ENCODE measurements at regions not wholly inside any gene's neighbourhood (a gene's known extent, or its start where the extent isn't known, plus 50 kb on each side); places are given as distances from the start of the nearest gene placed in this dataset.
A peak's percentile ranks its signal among the peaks of the same experiment; 100 is the strongest.

DNA sequence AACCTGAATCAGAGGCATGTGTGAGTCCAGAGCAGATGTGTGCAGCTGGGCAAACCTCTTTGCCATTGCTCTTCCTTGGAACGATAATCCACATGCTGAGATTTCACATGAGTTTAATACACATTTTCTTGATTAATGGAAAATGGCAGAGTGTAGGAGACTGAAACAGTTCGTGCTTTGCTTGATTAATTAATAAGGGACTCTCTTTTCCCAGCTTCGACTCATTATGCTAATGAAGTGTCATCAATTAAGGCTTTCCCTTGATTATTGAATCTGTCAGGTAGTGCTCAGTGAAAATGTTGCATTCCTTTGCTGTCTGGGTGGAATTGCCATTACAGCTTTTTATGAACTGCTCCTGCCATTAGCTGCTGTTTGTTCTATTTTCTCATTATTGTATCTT lies 487.7 kb upstream of the NOVA1 start:
- DNase-seq (ENCODE audit: low spot score), result no peak

DNA sequence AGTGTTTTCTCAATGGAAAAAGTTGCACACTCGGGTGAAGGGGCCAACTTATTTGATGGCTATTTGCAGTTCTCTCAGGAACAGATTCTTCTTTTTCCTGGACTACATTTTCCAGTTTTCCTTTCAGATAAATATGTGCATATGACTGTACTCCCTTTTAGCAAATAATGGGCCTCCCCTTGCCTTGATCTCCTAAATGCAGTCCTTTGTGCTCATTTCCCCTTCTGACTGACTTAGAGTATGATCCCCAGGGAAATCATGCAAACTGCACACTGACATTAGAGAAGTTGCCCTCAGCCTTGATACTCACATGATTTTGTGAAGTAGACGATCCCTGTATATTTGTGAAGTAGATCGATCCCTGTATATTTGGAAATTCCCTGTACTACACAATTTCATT lies 492.9 kb upstream of the NOVA1 start:
- no peak for DNase-seq (ENCODE audit: low spot score)

DNA sequence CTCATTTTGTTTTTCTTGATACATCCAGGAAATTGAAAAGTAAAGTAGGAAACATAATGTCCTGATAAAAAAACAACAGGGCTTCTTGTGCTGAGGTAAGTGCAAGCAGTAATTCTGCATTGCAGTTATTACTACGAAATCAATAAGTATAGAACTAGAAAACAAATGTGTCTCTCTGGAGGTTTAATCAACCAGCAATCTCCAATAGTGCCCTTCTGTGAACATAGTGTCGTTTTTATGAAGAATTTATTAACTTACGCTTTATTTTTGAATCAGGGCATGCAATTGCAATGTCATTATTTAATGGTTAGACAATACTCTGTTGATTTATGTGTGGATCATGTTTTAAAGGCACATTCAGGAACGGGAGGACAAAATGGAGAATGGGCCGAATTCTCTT lies 494.1 kb upstream of the NOVA1 start:
- no peak for DNase-seq (ENCODE audit: low spot score)

DNA sequence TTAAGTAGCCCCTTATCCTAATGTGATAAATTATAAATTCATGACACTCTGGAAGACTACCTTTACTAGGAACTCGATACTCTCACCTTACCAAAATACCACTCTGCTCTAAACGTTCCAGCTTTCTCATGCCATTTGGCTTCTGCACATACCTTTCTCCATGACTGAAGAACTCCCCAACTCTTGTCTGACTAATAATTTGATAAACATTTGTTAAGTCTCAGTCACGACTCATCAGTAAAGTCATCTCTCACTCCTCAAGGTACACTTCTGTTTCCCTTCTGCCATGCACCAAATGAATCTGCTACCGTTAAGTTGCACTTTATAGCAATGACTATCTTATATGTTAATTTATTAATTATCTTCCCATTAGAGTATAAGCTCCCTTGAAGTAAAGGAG lies 498.3 kb upstream of the NOVA1 start:
- DNase-seq (ENCODE audit: low spot score), result no peak

DNA sequence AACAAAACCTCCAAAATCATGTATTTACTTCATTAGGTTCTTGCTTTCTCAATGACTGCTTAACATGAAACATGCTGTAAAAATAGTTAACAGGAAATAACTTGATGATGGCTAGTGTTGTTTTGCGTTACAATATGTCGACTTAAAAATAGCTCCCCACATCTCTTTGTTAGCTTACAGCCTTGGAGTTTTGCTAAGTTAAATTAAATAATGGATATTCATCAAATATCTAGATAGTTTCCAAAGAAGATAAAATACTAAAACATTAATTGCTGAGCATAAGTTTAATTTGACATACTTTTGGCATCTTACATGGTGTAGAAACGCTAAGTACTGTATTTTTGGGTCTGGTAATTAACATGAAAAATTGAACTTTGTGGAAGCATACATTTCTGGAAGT lies 500.6 kb upstream of the NOVA1 start:
- no peak for DNase-seq (ENCODE audit: low spot score)

DNA sequence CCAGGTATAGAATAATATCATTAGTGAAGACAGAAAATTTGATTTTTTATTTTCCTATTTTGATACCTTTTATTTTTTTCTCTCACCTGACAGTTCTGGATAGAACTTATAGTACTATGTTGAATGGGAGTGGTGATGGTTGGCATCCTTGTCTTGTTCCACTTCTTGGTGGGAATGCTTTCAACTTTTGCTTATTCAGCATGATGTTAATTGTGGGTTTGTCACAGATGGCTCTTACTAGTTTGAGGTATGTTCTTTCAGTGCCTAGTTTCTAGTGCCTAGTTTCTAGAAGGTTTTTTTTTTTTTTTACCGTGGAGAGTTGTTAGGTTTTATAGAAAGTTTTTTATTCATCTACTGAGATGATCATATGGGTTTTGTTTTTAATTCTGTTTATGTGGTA lies 516.3 kb upstream of the NOVA1 start:
- no peak for DNase-seq (ENCODE audit: low spot score)

DNA sequence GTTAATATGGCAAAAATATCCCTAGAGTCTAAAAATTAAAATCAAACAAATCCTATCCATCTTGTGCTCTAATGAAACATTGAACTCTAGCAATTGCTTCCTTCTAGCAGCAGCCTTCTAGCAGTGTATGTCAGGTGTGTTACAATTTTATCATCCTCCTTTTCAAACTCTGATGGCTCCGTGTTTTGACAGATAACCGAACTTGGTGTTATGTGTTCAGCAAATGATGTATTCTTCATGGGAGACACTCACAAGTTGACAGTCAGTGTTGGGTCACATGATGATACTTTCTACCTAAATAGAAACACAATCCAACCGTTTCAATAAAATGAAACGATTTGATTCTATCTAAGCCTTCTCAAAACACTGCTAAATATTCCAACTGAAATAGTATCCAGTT lies 525.3 kb upstream of the NOVA1 start:
- DNase-seq (ENCODE audit: low spot score), result no peak

DNA sequence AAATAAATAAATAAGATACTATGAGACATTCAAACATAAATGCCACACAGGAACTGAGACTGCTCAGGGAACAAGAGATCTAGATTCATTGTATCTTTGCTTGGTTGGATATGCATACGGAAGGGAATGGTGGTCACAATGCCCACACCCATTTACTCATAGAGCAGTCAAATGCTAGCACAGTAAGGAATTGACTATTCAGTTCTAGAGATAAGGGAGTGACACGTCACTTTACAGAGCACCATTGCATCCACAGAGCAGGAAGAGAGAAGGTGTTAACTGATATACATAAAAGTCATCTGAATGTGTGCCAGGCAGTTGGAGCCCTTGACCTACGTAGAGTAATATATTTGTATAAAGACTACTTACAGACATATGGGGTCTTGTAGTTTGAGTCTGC lies 530.0 kb upstream of the NOVA1 start:
- no peak for DNase-seq (ENCODE audit: low spot score)

DNA sequence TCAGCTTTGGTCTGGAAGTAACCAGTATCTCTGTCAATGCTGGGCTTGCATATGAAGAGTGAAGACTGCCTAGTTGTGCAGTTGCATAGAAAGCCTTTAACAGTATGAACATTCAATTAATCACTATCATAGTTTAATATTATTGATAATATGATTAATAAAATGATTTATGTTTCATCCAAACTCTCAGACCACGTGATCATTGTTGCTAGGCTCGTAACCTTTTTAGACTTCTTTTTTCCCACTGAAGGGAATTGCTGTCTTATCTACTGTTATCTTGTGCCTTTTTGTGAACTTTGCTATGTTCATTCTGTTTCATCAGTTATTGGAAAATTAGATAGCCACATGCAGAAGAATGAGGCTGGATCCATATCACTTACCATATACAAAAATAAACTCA lies 536.4 kb upstream of the NOVA1 start:
- no peak for DNase-seq (ENCODE audit: low spot score)

DNA sequence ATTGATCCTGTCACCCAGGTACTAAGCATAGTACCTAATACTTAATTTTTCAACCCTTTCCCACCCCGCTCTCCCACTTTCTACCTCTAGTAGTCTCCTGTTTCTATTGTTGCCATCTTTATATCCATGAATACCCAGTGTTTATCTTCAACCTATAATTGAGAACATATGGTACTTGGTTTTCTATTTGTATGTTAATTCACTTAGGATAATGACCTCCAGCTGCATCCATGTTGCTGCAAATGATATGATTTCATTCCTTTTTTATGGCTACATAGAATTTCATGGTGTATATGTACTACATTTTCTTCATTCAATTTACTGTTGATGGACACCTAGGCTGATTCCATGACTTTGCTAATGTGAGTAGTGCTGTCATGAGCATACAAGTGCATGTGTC lies 547.3 kb upstream of the NOVA1 start:
- no peak for DNase-seq (ENCODE audit: low spot score)

DNA sequence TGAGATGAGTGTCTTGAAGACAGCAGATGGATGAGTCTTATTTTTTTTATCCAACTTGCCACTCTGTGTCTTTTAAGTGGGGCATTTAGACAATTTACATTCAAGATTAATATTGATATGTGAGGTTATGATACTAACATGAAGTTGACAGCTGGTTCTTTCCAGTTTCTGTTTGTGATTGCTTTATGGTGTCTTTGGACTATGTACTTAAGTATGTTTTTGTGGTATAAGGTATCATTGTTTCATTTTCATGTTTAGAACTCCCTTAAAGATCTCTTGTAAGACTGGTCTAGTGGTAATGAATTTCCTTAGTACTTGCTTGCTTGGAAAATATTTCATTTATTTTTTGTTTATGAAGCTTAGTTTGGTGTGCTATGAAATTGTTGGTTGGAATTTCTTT lies 550.3 kb upstream of the NOVA1 start:
- DNase-seq (ENCODE audit: low spot score), result no peak

DNA sequence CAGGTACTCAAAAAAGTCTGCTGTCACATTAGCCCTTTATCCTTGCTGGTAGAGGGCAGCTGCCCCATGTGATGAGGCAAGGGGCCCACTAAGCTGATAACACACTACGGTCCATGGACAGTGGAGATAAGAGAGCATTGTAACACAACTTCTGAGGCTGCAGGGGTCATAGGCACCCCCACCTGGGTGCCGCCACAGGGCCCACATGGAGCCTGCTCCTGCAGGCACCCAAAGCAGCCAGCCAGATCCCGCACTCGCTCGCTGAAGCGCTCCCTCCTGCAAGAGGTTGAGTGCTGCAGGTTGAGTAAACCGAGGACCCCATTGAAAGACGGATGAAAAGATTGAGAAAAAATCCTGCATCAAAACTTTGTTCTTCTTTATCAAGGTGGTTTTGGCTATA lies 566.3 kb upstream of the NOVA1 start:
- no peak for DNase-seq (ENCODE audit: low spot score)

DNA sequence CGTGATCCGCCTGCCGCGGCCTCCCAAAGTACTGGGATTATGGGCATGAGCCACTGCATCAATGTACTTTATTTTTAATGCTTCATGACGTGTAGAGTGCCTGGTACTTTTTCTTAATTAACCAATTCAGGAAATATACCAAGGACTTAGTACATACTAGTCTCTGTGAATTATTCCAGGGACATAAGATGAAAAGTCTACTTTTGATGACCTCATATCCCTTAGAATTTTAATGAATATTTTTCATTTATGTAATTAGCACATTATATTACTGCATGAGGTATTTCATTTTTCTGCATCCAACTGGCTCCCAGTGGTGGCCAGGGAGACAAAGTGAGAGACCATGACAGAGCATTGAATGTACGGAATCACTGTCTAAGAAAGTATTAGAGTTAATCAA lies 577.7 kb upstream of the NOVA1 start:
- no peak for DNase-seq (ENCODE audit: low spot score)

DNA sequence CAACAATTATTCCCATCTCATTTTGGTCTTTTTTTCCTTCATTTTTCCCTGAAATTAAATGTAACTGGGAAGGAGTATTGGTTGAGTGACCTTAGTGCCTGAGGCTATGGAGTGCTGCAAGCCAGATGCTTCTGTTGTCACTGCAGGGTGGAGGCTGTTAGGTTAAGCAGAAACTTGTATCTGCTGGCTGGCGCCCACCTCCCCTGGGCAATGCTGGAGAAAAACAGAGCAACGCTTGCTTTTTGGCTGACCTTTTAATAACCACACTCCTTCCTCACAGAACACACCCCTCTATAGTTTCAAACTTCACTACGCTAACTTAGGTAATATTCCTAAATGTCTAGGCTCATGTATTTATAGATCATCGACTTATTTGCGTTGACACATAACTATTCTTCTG lies 583.5 kb upstream of the NOVA1 start:
- no peak for DNase-seq (ENCODE audit: low spot score)

DNA sequence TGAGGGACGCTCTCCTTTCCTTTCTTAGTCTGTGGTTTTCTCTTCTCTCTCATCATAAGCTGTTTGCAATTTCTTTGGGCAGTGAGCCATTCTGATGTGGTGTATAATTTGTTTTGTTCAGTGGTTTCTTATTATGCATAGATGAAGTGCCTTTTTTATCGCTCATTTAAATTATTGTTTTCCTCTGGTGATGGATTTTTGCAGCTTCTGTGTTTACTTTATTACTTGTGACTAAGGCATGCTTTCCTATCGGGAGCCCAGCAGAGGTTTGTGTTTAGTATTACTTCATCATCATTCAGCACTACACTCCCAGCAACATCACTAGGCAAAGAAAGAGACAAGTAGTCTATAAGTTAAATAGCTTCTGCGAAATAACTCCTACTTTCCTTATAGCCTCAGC lies 586.6 kb upstream of the NOVA1 start:
- peak; percentile 0 for DNase-seq (ENCODE audit: low spot score)

DNA sequence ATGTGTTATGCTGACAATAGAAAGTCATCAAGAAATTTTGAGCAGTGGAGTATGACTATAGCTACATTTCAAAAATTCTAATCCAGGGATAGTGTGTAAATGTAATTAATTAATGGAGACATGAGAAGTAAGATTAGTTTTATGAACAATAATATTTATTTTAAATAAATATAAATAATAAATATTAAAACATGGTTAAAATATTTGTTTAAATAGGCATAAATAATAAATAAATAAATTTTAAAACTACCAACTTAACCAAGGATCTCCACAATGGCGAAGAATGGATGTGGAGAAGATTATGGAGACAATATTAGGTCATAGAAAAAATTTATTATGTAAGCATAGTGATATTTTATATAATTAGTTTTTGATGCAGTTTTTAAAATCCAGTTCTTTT lies 588.2 kb upstream of the NOVA1 start:
- no peak for DNase-seq (ENCODE audit: low spot score)

DNA sequence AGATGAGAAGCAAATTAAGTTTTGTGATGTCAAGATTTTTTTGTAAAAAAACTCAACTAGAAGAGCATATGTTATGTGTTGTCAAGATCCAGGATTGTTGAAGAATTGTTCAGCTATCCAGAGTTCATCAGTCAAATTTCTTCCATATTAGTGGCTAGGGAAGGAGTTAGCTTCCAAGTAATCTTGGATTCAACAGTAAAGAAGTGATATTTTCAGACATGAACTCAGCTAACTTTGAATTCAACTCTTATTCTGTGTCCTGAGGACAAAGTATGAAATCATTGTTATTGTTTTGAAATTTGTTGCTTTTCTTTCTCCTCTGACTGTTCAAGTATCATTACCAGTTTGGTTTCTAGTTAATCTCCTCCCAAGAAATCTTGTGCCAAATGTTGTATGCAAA lies 589.3 kb upstream of the NOVA1 start:
- DNase-seq (ENCODE audit: low spot score), result no peak

DNA sequence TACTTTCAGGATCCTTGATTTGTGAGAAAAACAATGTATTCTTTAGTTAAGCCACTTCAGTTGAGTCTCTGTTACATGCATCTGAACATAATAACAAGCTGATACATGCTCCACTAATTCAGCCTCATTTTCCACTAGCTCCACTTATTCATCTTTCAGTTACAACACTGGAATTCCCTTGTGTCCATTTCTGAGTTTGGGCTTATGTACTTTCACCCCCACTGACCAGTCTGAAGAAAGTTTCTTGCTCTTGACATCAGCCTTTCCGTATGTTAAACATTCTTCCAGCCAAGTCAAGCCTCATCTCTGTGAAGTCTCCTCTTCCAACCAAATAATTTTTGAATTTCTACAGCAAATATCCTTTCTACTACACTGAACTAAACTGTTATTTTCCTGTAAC lies 592.5 kb upstream of the NOVA1 start:
- no peak for DNase-seq (ENCODE audit: low spot score)

DNA sequence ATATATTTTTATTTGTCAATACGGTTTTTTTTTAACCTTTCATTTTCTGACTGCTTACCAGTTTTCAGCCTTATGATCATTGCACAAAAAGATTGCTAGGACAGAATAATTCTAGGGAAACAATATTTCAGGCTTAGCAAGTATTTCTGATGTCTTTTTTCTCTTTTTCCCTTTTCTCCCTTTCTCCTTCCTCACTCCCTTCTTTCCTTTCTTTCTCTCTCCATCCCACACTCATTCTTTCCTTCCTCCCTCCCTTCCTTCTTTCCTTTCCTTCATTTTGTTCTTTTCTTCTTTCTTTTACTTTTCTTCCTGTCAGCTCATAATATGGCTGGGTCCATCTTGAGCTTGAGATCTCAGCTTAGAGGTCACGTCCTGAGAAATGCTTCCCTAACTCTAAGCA lies 601.4 kb upstream of the NOVA1 start:
- DNase-seq (ENCODE audit: low spot score), result no peak

DNA sequence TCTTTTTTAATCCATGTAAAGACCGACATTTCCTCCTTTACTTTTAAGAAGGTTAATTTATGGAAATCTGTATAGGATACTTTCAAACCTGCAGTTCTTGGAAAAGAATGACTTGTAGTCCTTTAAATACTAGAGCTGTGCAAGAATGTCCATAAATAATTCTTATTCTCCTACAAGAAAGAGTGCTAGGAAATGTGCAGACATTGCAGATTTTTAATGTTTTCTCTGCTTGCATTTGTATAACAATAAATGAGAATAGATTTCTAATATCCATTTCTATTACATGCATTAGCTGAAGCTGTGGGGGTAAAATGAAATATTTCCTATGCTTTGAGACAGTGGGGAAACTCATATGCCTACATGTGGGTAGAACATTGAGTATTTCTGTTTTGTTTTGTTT lies 607.2 kb upstream of the NOVA1 start:
- DNase-seq (ENCODE audit: low spot score), result no peak

DNA sequence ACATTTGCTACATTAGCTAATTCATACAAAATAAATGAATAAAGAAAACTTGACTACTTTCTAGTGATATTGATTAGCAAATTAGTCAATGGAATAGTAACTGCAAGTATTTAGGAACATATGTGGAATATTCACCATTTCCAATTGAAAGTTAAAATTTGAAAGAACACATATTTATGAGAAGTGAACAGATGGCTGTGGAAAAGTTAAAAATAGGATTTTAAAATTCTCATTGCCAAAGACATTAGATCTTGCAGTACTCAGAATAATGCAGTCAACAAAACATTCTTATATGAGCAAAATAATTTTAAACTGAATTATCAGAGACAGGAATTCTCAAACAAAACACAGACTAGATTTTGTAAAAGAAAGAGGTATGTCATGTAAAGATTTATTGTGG lies 613.9 kb upstream of the NOVA1 start:
- no peak for DNase-seq (ENCODE audit: low spot score)

DNA sequence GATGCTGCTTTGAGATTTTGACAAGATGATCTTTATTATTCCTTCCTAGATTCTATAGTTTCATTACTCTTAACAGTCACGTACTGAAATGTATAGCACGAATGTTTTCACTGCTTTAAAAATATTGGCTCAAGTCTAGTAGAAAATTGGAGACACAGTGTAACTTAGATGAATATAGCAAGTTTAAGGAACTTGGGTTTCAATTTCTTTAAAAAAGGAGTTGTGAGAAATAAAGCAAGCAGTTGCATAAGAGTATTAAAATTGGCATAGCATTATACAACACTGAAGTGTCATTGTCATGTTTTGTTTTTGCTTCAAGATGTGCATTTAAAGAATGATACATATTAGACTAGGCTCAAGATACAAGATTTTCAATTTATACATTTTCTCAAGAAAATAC lies 624.8 kb upstream of the NOVA1 start:
- no peak for DNase-seq (ENCODE audit: low spot score)

DNA sequence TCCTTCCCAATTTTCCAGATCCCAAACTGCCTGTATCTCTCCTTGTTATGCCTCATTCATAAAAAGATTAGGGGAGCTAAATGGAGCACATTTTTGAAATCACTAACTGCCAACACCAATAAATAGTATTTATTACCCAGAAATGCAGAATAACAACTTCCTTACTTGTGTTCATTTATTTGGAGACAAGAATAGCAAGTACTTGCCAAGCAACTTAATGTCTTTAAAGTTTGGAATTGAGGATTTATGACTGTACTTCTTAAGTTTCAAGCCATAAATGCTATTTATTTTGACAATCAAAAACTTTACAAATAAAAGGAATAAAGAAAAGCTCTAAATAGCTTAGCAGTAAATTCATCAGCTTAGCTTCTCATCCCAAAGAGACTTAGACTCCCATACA lies 626.1 kb upstream of the NOVA1 start:
- DNase-seq (ENCODE audit: low spot score), result no peak

DNA sequence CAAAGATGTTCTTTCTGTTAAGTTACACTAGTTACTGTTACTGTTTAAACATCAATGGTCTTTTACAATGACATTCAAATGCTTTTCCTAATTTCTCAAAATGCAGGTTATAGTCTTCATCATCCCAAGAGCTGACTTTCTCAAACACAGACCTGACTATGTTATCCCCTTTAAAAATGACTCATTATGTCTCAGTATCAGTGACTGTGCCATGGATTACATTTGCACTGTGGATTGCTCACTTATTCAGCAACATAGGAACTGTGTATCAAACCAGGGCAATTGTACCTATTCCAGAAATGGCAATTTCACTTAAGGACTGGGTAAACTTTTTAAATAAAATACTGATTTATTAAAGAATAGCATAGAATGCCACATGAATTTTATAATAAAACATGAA lies 630.2 kb upstream of the NOVA1 start:
- DNase-seq (ENCODE audit: low spot score), result no peak

DNA sequence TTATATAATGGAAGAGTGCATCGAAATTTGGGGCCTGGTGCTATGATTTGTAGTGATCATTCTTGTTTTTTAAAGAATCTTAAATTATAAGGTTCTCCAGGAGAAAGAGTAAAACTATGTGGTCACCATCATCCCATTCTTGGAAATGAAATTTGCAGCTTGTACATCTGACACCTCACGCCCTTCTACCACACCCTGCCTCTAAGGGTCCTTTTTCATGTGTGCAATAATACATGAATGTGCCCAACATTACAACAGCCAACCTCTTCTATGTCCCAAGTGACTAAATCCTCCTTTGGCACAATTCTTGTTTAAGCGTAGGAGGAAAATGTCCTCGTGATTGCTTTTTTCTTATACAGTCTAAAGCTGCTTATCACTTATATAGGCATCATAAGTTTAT lies 636.5 kb upstream of the NOVA1 start:
- no peak for DNase-seq (ENCODE audit: low spot score)
